NCI-H524 treated with DMSO at 0.1 percent for 48 hours (cell line): ENCODE measurements at regions not wholly inside any gene's neighbourhood (a gene's known extent, or its start where the extent isn't known, plus 50 kb on each side); places are given as distances from the start of the nearest gene placed in this dataset.

ENCODE experiments used
- DNase-seq: peaks from one replicate; lab custom pipeline; 2025; lab: John Stamatoyannopoulos, UW

DNA sequence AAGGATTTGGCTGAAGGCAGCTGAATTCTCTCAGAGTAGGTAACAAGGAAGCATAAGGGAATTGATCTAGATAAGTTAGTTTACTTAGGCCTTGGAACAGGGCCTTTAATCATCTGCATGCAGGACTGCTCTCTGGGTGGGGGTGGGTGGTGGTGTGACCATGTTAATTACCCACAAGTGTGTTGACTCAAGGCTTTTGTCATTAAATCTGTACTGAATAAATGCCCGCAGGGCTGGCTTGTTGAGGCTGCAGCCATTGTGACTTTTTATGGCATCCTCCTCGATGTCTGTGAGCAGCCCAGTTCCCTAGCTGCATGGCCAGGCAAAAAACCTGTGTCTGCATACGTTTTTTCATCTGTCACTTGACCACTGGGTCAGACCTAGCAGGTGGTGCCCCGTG, 63.5 kb upstream of the ASCC3 start:
- no peak for DNase-seq

DNA sequence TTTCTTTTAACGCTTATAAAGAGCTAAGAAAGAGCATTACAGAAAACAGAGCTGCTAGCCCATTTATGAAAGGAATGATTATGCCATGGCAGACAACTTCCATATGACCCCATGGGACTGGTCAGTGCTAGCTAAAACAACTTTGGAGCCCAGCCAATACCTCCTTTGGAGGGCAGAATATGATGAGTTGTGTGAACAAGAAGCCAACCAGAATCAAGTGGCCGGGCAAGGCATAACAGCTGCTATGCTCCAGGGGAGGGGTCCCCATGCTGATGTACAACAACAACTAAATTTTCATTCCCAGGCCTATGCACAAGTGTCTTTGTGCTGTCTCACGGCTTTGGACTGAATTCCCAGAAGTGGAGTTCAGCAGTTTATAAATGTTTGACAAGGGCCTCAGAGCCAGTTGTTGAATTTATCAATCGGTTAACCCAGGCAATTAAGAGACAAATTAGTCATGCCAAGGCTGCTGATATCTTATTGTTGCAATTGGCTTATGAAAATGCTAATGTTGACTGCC, 65.0 kb upstream of the ASCC3 start:
- DNase-seq = no peak

DNA sequence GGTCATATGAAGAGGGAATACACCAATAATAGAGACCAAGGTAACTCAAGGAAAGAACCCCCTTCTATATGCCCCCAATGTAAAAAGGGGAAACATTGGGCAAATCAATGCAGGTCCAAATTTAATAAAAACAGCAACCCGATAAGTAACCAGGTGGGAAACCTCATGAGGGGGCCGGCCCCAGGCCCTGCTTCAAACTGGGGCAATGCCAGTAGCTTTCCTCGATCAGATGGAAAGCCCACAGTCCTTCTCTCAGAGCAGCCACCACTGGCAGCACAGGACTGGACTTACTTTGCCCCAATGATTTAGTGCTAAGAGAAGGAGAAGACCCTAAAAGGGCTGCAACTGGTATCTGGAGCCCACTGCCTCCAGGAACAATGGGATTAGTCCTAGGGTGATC, 65.6 kb upstream of the ASCC3 start:
- no peak for DNase-seq

DNA sequence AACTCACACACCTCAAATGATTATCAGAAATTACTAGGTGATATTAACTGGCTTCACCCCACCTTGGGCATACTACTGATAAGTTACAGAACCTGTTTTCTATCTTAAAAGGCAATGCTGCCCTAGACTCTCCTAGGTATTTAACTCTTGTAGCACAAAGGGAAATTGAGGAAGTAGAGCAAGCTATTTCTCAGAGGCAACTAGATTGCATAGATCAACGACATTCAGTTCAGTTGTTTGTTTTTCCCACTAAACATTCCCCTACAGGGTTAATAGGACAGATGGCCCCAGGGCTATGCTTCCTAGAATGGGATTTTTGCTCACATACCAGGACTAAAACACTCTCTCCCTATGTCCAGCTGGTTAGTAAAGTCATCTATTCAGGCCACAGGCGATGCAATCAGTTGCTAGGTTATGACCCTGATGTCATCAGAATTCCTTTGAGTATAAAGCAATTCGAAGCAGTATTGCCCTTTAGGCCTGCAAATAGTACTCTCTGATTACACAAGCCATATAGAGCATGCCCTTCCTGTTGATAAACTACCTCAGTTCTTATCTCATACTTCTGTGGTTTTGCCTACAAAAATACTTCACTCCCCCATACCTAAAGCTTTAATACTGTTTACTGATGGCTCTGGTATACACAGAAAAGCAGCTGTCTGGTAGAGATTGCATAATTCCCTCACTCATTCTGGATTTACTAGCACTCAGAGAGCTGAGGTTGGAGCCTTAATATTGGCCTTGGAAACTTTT, 67.4 kb upstream of the ASCC3 start:
- no peak for DNase-seq

DNA sequence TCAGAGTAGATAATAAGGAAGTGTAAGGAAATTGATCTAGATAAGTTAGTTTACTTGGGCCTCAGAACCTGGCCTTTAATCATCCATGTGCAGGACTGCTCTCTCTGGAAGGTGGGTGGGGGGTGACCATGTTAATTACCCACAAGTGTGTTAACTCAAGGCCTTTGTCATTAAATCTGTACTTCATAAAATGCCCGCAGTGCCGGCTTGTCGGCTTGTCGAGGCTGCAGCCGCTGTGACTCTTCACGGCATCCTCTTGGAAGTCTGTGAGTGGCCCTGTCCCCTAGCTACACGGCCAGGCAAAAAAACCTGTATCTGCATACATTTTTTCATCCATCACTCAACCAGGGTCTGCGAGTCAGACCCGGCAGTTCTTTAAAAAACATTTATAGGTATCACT, 70.9 kb upstream of the ASCC3 start:
- no peak for DNase-seq

DNA sequence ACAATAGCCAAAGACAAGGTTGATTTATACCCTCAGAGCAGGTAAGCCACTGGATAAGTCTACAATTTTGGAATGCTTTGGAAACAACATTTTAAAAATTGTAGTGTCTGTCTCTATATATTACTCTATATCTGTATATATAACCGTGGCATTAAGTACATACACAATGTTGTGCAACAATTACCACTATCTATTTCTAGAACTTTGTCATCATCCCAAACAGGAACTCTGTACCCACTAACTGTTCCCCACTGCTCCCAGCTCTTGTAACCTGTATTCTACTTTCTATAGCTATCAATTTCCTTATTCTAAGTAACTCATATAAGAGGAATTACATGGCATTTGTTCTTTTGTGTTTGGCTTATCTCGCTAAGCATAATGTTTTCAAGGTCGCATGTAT, 78.2 kb upstream of the ASCC3 start:
- no peak for DNase-seq

DNA sequence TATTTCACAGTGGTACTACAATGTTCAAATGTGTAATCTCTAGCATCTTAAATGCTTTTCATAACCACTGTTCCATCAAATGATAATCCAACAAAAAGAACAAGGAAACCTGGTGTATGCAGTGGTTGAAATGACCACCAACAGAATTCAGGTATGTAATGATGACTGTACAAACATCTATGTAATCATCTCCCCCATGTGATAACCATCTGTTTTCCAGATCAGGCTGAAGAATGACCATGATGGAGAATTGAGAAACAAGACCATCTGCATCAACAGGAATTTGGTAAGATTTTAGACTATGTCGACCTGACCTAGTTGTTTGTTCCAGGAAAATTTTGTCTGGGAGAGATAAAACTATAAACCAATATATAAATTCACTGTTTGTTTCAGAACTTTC, 81.3 kb upstream of the ASCC3 start:
- DNase-seq = no peak

DNA sequence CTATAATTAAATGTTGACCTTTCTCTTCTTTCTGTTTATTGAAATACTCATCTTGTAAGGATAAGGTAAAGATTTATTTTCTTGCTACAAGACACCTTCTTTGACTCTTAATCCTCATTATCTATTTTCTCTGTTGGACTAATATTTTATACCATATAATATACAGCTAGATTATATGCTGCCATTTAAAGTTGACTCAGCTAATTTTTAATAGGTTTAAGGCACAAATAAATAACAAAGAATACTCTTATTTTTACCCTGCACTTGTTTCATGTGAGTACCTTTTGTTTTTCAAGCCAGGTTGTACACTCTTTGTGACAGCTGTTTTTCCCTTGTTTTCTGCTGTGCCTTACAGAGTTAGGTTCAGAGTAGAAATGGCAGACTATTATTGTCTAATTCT, 83.9 kb upstream of the ASCC3 start:
- DNase-seq = no peak

DNA sequence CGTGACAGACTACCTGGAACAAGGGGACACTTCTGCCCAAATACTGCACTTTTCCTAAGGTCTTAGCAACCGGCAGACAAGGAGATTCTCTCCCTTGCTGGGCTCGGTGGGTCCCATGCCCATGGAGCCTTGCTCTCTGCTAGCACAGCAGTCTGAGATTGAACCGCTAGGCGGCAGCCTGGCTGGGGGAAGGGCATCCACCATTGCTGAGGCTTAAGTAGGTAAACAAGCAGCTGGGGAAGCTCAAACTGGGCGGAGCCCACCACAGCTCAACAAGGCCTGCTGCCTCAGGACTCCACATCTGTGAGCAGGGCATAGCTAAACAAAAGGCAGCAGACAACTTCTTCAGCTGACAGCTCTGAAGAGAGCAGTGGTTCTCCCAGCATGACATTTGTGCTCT, 87.8 kb upstream of the ASCC3 start:
- DNase-seq = no peak

DNA sequence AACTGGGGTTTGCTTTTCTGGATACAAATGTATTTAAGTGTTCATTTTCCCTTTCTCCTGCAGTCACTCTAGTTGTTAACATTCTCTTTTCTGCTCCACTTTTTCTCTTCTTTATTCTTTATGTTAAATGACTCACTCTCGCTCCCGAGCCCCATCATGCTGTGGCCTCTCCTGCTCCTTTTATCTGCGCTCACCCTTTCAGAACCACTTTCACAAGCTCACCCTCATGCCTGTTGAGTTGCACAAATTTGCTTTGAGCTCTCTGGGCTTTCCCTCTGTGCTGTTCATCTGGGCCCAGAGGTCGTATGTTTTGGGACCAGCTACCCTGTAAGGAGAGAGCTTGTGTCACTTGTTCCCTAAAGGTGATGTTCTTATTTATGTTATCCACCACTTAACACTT, 98.1 kb upstream of the ASCC3 start:
- DNase-seq = no peak

DNA sequence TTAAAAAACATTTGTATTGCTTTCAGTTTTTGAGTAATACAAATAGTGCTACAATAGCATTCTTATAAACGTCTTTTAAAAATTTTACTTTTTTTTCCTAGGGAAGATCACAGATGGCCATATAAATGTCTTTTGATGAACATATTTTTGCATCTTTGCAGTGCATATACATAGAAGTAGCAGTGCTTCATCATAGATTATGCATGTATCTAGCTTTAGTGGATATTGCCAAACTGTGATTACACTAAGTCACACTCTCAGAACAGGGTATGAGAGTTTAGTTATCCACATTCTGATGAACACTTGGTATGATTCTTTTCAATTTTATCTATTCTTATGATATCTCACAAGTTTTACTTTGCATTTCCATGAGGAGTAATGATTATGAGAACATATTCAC, 99.8 kb upstream of the ASCC3 start:
- no peak for DNase-seq

DNA sequence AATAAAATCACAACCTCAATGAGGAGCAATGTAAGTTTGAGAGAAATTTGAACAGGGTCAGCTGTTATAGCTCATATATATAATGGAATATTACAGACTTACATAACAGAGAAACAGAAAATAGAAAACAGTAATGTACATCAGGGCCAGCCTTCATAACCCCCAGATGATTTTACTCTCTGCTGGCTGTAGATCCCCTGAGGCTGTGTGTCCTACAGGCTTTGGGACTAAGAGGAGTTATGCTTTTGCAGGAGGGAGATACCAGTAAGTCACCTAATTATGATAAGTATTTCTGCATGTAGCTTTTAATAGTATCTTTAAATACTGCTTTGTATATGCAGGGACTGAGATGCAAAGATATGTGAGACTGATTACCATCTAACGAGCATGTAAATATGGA, 105.8 kb upstream of the ASCC3 start:
- DNase-seq = no peak

DNA sequence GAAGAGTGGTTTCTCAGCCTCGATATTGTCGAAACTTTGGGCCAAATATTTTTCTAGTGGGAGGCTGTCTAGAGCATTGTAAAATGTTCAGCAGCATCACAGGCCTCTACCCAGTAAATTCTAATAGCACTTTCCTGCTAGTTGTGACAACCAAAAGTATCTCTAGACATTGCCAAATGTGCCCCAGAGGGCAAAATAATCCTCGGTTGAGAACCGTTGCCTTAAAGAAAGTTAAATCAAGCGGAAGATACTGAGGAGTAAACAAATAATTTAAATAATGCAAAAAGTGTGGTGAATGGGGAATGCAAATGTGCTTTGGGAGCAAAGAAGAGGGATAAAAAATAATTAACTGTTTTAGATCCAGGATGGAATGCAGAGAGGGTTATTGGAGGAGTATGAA, 106.4 kb upstream of the ASCC3 start:
- DNase-seq = no peak

DNA sequence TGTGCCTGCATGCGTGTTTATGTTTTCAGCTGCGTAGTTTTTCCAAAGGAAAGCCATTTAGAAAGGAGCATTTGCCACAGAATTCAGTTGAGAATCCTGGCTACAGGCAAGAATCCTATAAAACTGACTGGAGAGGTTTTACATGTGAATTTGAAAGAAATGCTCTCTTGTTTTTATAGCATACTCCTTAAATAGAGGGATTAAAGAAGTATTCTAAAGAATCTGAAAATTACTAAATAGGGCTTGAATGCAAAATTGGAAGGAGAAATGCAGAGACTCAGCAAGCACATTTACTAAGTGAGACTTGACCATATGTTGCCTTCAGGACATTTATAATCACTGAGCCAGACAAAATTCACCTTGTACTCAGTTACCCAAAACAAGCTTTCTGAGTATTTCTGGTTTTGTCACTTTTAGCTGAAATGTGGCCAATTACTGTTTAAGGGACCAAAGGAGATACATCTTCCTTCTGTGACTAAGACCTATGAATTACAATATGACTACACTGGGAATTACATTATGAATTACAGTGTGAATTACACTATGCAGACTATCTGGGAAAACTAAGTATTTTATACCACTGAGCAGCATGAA, 107.4 kb upstream of the ASCC3 start:
- DNase-seq = no peak

DNA sequence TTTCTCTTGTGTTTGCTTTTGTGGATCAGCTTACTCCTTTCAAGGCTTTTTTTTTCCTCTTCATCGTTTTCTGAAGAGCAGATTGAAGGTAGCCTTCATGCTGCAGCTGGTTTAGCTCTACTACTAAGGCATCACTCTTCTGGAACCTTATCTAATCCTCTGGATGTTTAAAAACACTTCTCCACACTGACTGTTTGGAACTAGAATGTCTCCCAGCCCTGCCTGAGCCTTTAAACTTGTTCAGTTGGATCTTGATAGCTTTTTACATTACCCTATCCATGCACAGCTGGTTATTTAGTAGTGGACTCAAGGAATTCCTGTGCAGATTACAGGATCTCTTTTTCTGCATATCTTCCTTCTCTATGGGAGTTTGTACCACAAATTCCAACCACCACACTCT, 108.9 kb upstream of the ASCC3 start:
- no peak for DNase-seq

DNA sequence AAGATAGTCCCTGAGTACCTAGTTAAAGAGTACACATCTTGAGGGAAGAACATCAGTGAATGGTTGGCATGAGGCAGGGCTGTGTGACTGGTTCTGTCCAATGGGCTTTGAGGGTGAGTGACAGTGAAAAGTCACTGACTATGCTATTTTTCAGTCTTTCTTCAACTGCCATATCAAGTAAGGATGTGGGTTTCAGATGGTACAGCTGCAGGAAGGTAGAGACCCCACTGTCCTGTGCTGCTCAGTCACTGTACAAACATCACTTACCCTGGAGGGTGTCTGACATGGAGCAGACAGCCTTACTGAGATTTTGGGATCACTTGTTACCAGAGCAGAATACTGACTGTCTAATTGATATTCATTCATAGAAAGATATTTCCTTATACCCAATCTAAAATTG, 115.3 kb upstream of the ASCC3 start:
- no peak for DNase-seq

DNA sequence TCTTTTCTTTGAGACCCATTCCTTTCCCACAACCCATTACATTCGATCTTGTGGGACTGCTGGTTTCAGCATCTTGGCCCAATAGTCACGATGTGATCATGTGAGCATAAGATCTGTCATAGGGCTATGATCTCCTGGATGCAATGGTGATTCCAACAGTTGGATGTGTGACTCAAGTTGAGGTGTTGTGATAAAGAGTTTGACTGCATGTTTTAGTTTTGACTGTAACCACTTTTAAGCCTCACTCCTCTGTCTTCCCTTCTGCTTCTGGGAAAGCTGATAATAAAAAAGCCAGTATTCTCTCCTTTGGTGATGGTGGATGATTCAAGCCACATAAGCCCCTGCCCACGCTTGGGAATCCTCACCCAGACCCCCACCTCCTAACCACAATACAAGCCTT, 117.0 kb upstream of the ASCC3 start:
- no peak for DNase-seq

DNA sequence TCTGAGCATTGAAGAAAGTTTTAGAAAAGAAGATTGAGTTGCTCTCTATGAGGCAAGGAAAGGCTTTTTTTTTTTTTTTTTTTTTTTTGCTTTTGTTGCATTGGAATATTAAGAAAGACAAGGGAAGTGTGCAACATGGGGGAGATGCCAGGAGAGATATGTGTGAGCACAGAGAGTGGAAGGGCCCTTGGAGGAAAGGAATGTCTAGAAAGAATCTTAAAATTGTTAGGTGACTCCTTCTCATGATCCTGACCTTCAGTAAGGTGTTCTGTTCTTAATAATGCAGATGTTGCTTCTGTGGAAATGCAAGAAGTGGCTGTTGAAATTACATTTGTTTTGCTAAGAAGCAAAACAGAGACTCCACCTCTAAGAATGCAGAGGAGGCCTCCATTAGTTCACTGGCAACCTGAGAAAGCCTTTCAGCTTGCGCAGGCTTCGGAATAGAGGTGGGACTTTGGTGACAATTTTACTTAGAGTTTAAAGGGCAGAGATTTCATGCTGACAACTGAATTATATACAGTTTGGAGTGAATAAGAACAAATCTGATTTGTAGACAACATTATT, 118.0 kb upstream of the ASCC3 start:
- DNase-seq = no peak

DNA sequence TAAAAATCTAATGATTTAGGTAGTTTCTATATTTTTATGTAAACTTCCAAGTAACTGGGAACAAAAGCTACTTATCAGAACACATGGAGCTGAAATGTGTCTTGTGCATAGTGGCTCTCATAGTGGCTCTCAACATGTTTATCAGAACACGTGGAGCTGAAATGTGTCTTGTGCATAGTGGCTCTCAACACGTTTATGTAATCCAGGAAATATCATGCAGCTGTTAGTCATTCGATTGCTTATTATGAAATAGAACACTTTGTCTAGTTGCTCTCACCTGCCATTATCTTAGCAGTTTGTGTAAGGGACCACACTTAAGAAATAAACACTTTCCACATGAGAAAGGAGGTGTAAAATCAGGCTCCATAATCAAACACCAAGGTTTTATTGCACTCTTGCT, 119.2 kb upstream of the ASCC3 start:
- no peak for DNase-seq

DNA sequence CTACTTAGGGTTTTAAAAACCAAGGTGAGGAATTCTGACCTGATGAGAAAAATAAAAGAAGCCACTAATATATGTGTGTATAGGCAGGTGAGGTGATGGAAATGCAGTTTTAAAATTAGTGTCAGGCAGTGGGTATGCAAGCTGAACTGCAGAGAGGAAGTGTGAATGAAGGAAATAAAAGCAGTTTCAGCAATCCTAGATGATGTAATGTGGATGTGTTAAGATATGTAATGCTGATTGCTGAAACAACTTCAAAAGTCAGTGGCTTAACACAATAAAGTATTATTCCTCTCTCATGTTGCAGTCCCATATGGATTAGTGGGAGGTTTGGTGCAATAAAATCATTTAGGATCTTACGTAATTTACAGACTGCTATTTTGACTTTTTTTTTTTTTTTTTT, 119.9 kb upstream of the ASCC3 start:
- no peak for DNase-seq

DNA sequence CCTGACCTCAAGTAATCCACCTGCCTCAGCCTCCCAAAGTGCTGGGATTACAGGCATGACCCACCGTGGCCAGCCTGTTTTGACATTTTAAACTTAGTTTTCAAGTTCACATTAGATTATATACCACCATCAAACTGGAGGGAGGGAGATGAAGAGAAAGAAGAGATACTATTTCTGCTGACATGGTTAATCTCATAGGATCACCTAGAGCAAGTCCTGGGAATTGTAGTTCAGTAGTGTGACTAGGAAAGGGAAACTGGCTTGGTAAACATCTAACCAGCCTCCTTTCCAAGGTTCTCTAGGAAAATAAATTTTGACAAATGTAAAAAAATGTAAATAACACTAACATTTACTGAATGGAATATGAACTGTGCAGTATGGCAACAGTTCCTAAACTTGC, 120.5 kb upstream of the ASCC3 start:
- no peak for DNase-seq

DNA sequence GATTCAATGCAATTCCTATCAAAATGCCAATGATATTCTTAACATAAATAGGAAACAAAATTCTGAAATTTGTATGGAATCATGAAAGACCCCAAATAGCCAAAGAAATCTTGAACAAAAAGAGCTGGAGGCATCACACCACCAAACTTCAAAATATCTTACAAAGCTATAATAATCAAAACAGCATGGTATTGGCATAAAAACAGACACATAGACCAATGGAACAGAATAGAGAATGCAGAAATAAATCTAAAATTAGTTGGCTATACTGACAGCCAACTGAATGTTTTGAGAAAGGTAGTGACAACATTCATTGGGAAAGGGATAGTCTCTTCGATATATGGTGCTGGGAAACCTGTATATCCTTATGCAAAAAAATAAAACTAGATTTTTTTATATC, 121.9 kb upstream of the ASCC3 start:
- no peak for DNase-seq

DNA sequence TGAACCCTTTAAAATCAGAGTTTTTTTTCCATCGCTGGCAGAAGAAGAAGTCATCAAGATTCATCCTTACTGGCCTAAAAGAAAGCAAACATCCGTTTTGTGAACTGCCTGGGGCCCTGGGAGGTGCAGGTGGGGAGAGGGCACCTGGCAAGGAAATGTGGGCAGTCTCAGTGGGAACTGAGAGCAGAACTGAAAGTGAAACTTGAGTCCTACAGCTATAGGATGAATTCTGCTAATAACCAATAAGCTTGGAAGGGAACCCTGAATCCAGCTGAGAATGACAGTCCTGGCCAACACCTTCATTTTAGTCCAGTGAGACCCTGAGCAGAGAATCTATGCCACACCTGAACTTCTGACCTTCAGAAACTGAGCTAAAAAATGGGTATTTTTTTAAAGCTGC, 130.1 kb upstream of the ASCC3 start:
- no peak for DNase-seq
